HEK293 (cell line): ENCODE measurements at regions not wholly inside any gene's neighbourhood (a gene's known extent, or its start where the extent isn't known, plus 50 kb on each side); places are given as distances from the start of the nearest gene placed in this dataset.

Experiments used
- CTCF ChIA-PET: fragments of 350-600 bp; formaldehyde crosslinking; extraction: SDS; loops from one replicate; lab custom pipeline; 2021; ENCODE audit warnings: antibody characterized with exemption; lab: Yijun Ruan, JAX
- POLR2A ChIA-PET: fragments of 300-600 bp; formaldehyde crosslinking; extraction: SDS; loops from one replicate; lab custom pipeline; 2020; ENCODE audit warnings: antibody characterized with exemption, inconsistent platforms; lab: Yijun Ruan, JAX
- H3K27ac ChIP-seq: fragments of 200-500 bp; sonication (Bioruptor generic); 2 replicates; pipeline ENCODE4 v1.5.1; 2014; ENCODE audit warnings: low read depth, low read length, control low read depth, inconsistent platforms; ENCODE audit errors: extremely low read depth
- H3K36me3 ChIP-seq, 2 experiments: fragments of 200-500 bp in 1 of 2; sonication (Bioruptor generic) in 1 of 2; 1 replicate in 1 of 2; 2 replicates in 1 of 2; pipeline ENCODE4 v1.5.1; 2014 to 2017; ENCODE audit warnings: inconsistent platforms in 2 of 2, low read length in 2 of 2; ENCODE audit not compliant: control insufficient read depth in 2 of 2, insufficient read depth in 1 of 2
- H3K4me1 ChIP-seq: fragments of 200-500 bp; sonication (Bioruptor generic); 2 replicates; pipeline ENCODE4 v1.5.1; 2014; ENCODE audit warnings: mild to moderate bottlenecking, low read length, inconsistent platforms; ENCODE audit not compliant: control insufficient read depth, insufficient read depth
- H3K4me3 ChIP-seq: 2 replicates; pipeline ENCODE4 v1.5.1; 2011; ENCODE audit warnings: low read depth, mild to moderate bottlenecking, control low read depth, low read length, moderate library complexity
- H3K9me3 ChIP-seq: fragments of 200-500 bp; sonication (Bioruptor generic); 2 replicates; pipeline ENCODE4 v1.5.1; 2014; ENCODE audit warnings: low read depth, low read length, inconsistent platforms; ENCODE audit not compliant: control insufficient read depth, insufficient read depth
- GLIS2 ChIP-seq: fragments of 450-650 bp; formaldehyde crosslinking; IDR thresholded peaks from 2 replicates; pipeline ENCODE4 v1.5.1; 2016; ENCODE audit warnings: missing biosample characterization, missing genetic modification characterization
- KLF1 ChIP-seq: fragments of 450-650 bp; formaldehyde crosslinking; IDR thresholded peaks from 2 replicates; pipeline ENCODE4 v1.5.1; 2016; ENCODE audit warnings: missing biosample characterization, missing genetic modification characterization
- SCRT2 ChIP-seq: fragments of 450-650 bp; formaldehyde crosslinking; IDR thresholded peaks from 2 replicates; pipeline ENCODE4 v1.5.1; 2016; ENCODE audit warnings: missing biosample characterization, missing genetic modification characterization
- SP2 ChIP-seq: fragments of 450-650 bp; formaldehyde crosslinking; IDR thresholded peaks from 2 replicates; pipeline ENCODE4 v1.5.1; 2016; ENCODE audit warnings: missing biosample characterization, missing genetic modification characterization
- SP7 ChIP-seq: fragments of 450-650 bp; formaldehyde crosslinking; IDR thresholded peaks from 2 replicates; pipeline ENCODE4 v1.5.1; 2016; ENCODE audit warnings: missing biosample characterization, missing genetic modification characterization
- TCF7L2 ChIP-seq: IDR thresholded peaks from 2 replicates; pipeline ENCODE4 v1.6.1; 2011; ENCODE audit warnings: low read depth, mild to moderate bottlenecking, inconsistent platforms, low read length, moderate library complexity, borderline replicate concordance
- ZBTB48 ChIP-seq: fragments of 450-650 bp; formaldehyde crosslinking; IDR thresholded peaks from 2 replicates; pipeline ENCODE4 v1.5.1; 2016; ENCODE audit warnings: missing biosample characterization, missing genetic modification characterization
- ZBTB7A ChIP-seq: fragments of 450-650 bp; formaldehyde crosslinking; IDR thresholded peaks from 2 replicates; pipeline ENCODE4 v1.5.1; 2016; ENCODE audit warnings: low read depth, missing biosample characterization, missing genetic modification characterization
- ZFHX2 ChIP-seq: fragments of 450-650 bp; formaldehyde crosslinking; conservative IDR thresholded peaks from 2 replicates; pipeline ENCODE4 v1.5.1; 2016; ENCODE audit warnings: missing biosample characterization, missing genetic modification characterization
- ZFP41 ChIP-seq: fragments of 450-650 bp; formaldehyde crosslinking; IDR thresholded peaks from 2 replicates; pipeline ENCODE4 v1.5.1; 2016; ENCODE audit warnings: missing biosample characterization, missing genetic modification characterization, borderline replicate concordance
- ZFP69B ChIP-seq: fragments of 450-650 bp; formaldehyde crosslinking; IDR thresholded peaks from 2 replicates; pipeline ENCODE4 v1.5.1; 2016; ENCODE audit warnings: missing biosample characterization, missing genetic modification characterization
- ZNF112 ChIP-seq: fragments of 450-650 bp; formaldehyde crosslinking; IDR thresholded peaks from 2 replicates; pipeline ENCODE4 v1.5.0; 2017; ENCODE audit warnings: missing biosample characterization, missing genetic modification characterization
- ZNF132 ChIP-seq: fragments of 450-650 bp; formaldehyde crosslinking; IDR thresholded peaks from 2 replicates; pipeline ENCODE4 v1.5.1; 2017; ENCODE audit warnings: missing biosample characterization, missing genetic modification characterization, borderline replicate concordance
- ZNF169 ChIP-seq: fragments of 450-650 bp; formaldehyde crosslinking; IDR thresholded peaks from 2 replicates; pipeline ENCODE4 v1.5.1; 2016; ENCODE audit warnings: missing biosample characterization, missing genetic modification characterization
- ZNF501 ChIP-seq: fragments of 450-650 bp; formaldehyde crosslinking; IDR thresholded peaks from 2 replicates; pipeline ENCODE4 v1.5.1; 2016; ENCODE audit warnings: missing biosample characterization, missing genetic modification characterization
- ZNF544 ChIP-seq: fragments of 450-650 bp; formaldehyde crosslinking; IDR thresholded peaks from 2 replicates; pipeline ENCODE4 v1.5.0; 2017; ENCODE audit warnings: missing biosample characterization, missing genetic modification characterization
- ZNF548 ChIP-seq: fragments of 450-650 bp; formaldehyde crosslinking; IDR thresholded peaks from 2 replicates; pipeline ENCODE4 v1.5.1; 2016; ENCODE audit warnings: missing biosample characterization, missing genetic modification characterization
- ZNF560 ChIP-seq: fragments of 450-650 bp; formaldehyde crosslinking; IDR thresholded peaks from 2 replicates; pipeline ENCODE4 v1.5.1; 2017; ENCODE audit warnings: missing biosample characterization, missing genetic modification characterization, borderline replicate concordance
- ZNF596 ChIP-seq: fragments of 450-650 bp; IDR thresholded peaks from 2 replicates; pipeline ENCODE4 v1.5.0; 2018; ENCODE audit warnings: missing biosample characterization, mild to moderate bottlenecking, missing genetic modification characterization, moderate library complexity
- ZNF624 ChIP-seq: fragments of 450-650 bp; formaldehyde crosslinking; IDR thresholded peaks from 2 replicates; pipeline ENCODE4 v1.5.1; 2017; ENCODE audit warnings: missing biosample characterization, missing genetic modification characterization
- ZNF777 ChIP-seq: fragments of 450-650 bp; formaldehyde crosslinking; IDR thresholded peaks from 2 replicates; pipeline ENCODE4 v1.5.1; 2017; ENCODE audit warnings: missing biosample characterization, missing genetic modification characterization, borderline replicate concordance
- TF ChIP-seq, protein P1 (sequence below): fragments of 450-650 bp; formaldehyde crosslinking; IDR thresholded peaks from 2 replicates; pipeline ENCODE4 v1.5.1; 2016; ENCODE audit warnings: missing biosample characterization, missing genetic modification characterization
- TF ChIP-seq, protein P2 (sequence below): fragments of 450-650 bp; formaldehyde crosslinking; IDR thresholded peaks from 2 replicates; pipeline ENCODE4 v1.5.1; 2016; ENCODE audit warnings: missing biosample characterization, missing genetic modification characterization
- TF ChIP-seq, protein P3 (sequence below): fragments of 450-650 bp; formaldehyde crosslinking; IDR thresholded peaks from 2 replicates; pipeline ENCODE4 v1.5.1; 2016; ENCODE audit warnings: missing biosample characterization, missing genetic modification characterization, borderline replicate concordance
- TF ChIP-seq, protein P4 (sequence below): fragments of 450-650 bp; formaldehyde crosslinking; IDR thresholded peaks from 2 replicates; pipeline ENCODE4 v1.5.1; 2016; ENCODE audit warnings: missing biosample characterization, missing genetic modification characterization
- TF ChIP-seq, protein P5 (sequence below): fragments of 450-650 bp; formaldehyde crosslinking; IDR thresholded peaks from 2 replicates; pipeline ENCODE4 v1.5.1; 2016; ENCODE audit warnings: missing biosample characterization, missing genetic modification characterization
- TF ChIP-seq, protein P6 (sequence below): fragments of 450-650 bp; formaldehyde crosslinking; IDR thresholded peaks from 2 replicates; pipeline ENCODE4 v1.5.1; 2016; ENCODE audit warnings: missing biosample characterization, missing genetic modification characterization

DNA sequence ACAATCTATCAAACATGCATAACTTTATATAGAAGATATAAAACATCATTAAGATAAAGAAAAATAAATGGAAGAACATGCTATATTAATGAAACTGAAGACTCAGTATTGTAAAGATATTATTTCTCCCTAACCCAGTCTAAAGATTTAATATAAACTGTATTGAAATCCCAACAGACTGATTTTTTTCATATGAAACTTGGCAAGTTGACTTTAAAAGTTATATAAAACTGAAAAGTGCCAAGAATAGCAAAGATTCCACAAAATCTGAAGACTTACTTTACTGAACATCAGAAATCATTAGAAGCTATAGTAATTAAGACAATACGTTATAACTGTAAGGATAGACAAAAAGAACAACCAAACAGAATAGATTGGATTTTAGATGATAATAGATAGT, 531.3 kb upstream of the MCTP2 start:
- no peaks in the 10 kb centered on the region for H3K36me3 ChIP-seq
- no peaks in the 10 kb centered on the region; the same call in none of the 2 replicates for H3K9me3 ChIP-seq
- CTCF ChIA-PET, result no interaction called here
- no peak overlapping the region for H3K4me3 ChIP-seq
- TF ChIP-seq ZNF501 (tag by site-specific recombination), result no peak
- TF ChIP-seq, protein P1, sequence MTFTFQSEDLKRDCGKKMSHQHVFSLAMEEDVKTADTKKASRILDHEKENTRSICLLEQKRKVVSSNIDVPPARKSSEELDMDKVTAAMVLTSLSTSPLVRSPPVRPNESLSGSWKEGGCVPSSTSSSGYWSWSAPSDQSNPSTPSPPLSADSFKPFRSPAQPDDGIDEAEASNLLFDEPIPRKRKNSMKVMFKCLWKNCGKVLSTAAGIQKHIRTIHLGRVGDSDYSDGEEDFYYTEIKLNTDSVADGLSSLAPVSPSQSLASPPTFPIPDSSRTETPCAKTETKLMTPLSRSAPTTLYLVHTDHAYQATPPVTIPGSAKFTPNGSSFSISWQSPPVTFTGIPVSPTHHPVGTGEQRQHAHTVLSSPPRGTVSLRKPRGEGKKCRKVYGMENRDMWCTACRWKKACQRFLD, result no peak
- no peak for TF ChIP-seq SCRT2 (tag by site-specific recombination)
- TF ChIP-seq, protein P2, sequence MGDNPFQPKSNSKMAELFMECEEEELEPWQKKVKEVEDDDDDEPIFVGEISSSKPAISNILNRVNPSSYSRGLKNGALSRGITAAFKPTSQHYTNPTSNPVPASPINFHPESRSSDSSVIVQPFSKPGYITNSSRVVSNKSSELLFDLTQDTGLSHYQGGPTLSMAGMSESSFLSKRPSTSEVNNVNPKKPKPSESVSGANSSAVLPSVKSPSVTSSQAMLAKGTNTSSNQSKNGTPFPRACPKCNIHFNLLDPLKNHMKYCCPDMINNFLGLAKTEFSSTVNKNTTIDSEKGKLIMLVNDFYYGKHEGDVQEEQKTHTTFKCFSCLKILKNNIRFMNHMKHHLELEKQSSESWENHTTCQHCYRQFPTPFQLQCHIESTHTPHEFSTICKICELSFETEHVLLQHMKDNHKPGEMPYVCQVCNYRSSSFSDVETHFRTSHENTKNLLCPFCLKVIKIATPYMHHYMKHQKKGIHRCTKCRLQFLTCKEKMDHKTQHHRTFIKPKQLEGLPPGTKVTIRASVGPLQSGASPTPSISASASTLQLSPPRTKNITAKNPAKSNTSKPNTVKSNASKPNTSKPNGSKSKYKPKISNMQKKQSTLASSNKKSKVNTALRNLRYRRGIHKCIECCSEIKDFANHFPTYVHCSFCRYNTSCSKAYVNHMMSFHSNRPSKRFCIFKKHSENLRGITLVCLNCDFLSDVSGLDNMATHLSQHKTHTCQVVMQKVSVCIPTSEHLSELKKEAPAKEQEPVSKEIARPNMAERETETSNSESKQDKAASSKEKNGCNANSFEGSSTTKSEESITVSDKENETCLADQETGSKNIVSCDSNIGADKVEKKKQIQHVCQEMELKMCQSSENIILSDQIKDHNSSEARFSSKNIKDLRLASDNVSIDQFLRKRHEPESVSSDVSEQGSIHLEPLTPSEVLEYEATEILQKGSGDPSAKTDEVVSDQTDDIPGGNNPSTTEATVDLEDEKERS (tag by site-specific recombination), result no peak
- no peak for TF ChIP-seq ZNF596
- no peak for TF ChIP-seq TCF7L2
- TF ChIP-seq GLIS2 (tag by site-specific recombination), result no peak
- no peak for TF ChIP-seq ZNF560 (tag by site-specific recombination)
- no peak for TF ChIP-seq ZBTB7A
- no peak for TF ChIP-seq ZNF112
- no peak for TF ChIP-seq ZFP41
- no peak for TF ChIP-seq ZNF777
- no peak for TF ChIP-seq ZNF624 (tag by site-specific recombination)
- TF ChIP-seq, protein P3, sequence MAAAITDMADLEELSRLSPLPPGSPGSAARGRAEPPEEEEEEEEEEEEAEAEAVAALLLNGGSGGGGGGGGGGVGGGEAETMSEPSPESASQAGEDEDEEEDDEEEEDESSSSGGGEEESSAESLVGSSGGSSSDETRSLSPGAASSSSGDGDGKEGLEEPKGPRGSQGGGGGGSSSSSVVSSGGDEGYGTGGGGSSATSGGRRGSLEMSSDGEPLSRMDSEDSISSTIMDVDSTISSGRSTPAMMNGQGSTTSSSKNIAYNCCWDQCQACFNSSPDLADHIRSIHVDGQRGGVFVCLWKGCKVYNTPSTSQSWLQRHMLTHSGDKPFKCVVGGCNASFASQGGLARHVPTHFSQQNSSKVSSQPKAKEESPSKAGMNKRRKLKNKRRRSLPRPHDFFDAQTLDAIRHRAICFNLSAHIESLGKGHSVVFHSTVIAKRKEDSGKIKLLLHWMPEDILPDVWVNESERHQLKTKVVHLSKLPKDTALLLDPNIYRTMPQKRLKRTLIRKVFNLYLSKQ (tag by site-specific recombination), result no peak
- TF ChIP-seq, protein P4, sequence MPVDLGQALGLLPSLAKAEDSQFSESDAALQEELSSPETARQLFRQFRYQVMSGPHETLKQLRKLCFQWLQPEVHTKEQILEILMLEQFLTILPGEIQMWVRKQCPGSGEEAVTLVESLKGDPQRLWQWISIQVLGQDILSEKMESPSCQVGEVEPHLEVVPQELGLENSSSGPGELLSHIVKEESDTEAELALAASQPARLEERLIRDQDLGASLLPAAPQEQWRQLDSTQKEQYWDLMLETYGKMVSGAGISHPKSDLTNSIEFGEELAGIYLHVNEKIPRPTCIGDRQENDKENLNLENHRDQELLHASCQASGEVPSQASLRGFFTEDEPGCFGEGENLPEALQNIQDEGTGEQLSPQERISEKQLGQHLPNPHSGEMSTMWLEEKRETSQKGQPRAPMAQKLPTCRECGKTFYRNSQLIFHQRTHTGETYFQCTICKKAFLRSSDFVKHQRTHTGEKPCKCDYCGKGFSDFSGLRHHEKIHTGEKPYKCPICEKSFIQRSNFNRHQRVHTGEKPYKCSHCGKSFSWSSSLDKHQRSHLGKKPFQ (tag by site-specific recombination), result no peak
- POLR2A ChIA-PET, result no interaction called here
- peaks cover 10% of the 10 kb centered on the region for H3K4me1 ChIP-seq
- no peak overlapping the region for H3K27ac ChIP-seq

DNA sequence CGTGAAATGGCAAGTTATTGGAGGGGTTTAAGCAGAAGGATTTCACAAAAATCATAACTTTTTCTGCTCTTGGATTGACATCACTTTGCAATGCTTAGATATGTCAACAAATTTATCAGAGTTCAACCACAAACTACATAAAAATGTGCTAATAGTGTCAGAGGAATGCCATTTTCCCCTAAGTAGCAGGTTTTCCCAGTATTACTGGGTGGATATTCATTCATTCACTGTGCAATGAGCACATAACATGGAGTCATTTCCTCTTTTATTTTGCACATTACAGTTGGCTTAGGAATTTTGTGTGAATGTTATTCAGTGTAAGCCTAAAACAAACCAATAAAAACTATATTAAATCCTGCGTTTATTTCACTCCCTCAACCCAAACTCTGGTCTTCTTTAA, 537.3 kb upstream of the MCTP2 start:
- ChIA-PET CTCF (no interaction called here), POLR2A (no interaction called here)
- no peak overlapping the region for H3K27ac ChIP-seq
- no peaks in the 10 kb centered on the region; the same call in none of the 2 replicates for H3K9me3 ChIP-seq
- no peaks in the 10 kb centered on the region for H3K4me1 ChIP-seq
- H3K4me3 ChIP-seq, result no peak overlapping the region
- no peaks in the 10 kb centered on the region for H3K36me3 ChIP-seq
- TF ChIP-seq ZNF501 (tag by site-specific recombination) (no peak), ZNF169 (tag by site-specific recombination) (no peak), KLF1 (tag by site-specific recombination) (no peak), ZNF548 (tag by site-specific recombination) (no peak), ZNF132 (no peak), ZFHX2 (tag by site-specific recombination) (no peak), ZNF544 (no peak), ZBTB48 (tag by site-specific recombination) (no peak), SP7 (tag by site-specific recombination) (no peak), SP2 (tag by site-specific recombination) (no peak), ZFP69B (tag by site-specific recombination) (no peak)
- TF ChIP-seq, protein P5, sequence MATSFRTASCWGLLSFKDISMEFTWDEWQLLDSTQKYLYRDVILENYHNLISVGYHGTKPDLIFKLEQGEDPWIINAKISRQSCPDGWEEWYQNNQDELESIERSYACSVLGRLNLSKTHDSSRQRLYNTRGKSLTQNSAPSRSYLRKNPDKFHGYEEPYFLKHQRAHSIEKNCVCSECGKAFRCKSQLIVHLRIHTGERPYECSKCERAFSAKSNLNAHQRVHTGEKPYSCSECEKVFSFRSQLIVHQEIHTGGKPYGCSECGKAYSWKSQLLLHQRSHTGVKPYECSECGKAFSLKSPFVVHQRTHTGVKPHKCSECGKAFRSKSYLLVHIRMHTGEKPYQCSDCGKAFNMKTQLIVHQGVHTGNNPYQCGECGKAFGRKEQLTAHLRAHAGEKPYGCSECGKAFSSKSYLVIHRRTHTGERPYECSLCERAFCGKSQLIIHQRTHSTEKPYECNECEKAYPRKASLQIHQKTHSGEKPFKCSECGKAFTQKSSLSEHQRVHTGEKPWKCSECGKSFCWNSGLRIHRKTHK (tag by site-specific recombination), result no peak
- TF ChIP-seq, protein P6, sequence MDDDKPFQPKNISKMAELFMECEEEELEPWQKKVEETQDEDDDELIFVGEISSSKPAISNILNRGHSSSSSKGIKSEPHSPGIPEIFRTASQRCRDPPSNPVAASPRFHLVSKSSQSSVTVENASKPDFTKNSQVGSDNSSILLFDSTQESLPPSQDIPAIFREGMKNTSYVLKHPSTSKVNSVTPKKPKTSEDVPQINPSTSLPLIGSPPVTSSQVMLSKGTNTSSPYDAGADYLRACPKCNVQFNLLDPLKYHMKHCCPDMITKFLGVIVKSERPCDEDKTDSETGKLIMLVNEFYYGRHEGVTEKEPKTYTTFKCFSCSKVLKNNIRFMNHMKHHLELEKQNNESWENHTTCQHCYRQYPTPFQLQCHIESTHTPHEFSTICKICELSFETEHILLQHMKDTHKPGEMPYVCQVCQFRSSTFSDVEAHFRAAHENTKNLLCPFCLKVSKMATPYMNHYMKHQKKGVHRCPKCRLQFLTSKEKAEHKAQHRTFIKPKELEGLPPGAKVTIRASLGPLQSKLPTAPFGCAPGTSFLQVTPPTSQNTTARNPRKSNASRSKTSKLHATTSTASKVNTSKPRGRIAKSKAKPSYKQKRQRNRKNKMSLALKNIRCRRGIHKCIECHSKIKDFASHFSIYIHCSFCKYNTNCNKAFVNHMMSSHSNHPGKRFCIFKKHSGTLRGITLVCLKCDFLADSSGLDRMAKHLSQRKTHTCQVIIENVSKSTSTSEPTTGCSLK (tag by site-specific recombination), result no peak
